ENCODE measurements at regions not wholly inside any gene's neighbourhood (a gene's known extent, or its start where the extent isn't known, plus 50 kb on each side); places are given as distances from the start of the nearest gene placed in this dataset.

DNA sequence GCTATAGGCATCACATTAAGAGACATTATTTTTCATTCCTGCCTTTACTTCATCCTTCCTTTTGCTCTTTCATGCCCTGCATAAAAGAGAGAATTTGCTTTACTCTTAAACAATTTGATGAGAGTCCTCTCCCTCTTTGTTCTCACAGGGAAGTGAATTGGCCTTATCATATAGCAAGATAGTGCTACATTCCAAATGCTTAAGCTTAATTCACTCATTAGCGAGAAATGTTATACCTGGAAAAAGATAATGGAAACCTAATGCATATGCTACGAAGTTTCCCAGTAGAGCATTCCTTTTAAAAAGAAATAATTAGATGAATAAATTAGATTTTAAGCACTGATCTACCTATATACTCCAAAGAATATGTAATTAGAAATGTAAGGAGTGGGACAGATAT is 798.8 kb downstream of the C12orf50 start:
- no peak overlapping the region for H3K4me3 ChIP-seq (ENCODE audit: low read depth, low read length)
- TF ChIP-seq, protein P1, sequence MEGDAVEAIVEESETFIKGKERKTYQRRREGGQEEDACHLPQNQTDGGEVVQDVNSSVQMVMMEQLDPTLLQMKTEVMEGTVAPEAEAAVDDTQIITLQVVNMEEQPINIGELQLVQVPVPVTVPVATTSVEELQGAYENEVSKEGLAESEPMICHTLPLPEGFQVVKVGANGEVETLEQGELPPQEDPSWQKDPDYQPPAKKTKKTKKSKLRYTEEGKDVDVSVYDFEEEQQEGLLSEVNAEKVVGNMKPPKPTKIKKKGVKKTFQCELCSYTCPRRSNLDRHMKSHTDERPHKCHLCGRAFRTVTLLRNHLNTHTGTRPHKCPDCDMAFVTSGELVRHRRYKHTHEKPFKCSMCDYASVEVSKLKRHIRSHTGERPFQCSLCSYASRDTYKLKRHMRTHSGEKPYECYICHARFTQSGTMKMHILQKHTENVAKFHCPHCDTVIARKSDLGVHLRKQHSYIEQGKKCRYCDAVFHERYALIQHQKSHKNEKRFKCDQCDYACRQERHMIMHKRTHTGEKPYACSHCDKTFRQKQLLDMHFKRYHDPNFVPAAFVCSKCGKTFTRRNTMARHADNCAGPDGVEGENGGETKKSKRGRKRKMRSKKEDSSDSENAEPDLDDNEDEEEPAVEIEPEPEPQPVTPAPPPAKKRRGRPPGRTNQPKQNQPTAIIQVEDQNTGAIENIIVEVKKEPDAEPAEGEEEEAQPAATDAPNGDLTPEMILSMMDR (IDR thresholded peaks at IDR 0.05; ENCODE audit: borderline replicate concordance, insufficient read depth, low read depth, low read length), result no peak

GRCh38 chr12:87227162-87227561 is 802.0 kb downstream of the C12orf50 start:
- no peak overlapping the region for H3K4me3 ChIP-seq (ENCODE audit: low read depth, low read length)
- TF ChIP-seq, protein P1 (IDR thresholded peaks at IDR 0.05; ENCODE audit: borderline replicate concordance, insufficient read depth, low read depth, low read length), result no peak

- no peak overlapping the region for H3K4me3 ChIP-seq (ENCODE audit: low read depth, low read length)
- TF ChIP-seq, protein P1 (IDR thresholded peaks at IDR 0.05; ENCODE audit: borderline replicate concordance, insufficient read depth, low read depth, low read length), result no peak
Observed at GRCh38 chr12:87217491-87217890, 811.7 kb downstream of the C12orf50 start.

- no peak overlapping the region for H3K4me3 ChIP-seq (ENCODE audit: low read depth, low read length)
- TF ChIP-seq, protein P1 (IDR thresholded peaks at IDR 0.05; ENCODE audit: borderline replicate concordance, insufficient read depth, low read depth, low read length), result no peak
Observed at GRCh38 chr12:87216436-87216835, 812.8 kb downstream of the C12orf50 start.

DNA sequence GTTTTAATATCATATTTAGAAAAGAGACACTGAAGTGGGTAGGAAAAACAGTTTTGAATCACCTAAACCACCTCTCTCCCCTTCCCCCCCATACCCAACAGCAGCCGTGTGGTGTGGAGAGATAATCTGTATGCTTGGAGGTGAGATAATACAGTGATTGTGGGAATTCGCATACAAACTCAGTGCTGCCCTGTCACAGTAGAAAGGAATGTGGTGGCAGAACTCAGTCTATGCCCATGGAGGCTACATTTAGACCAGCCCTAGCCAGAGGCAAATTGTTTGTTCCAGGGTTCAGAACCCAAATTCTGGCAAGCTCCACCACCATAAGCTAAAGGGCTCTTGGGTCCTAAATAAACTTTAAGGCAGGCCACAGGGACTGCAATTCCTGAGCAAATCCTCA is 827.0 kb downstream of the C12orf50 start:
- TF ChIP-seq, protein P1 (IDR thresholded peaks at IDR 0.05; ENCODE audit: borderline replicate concordance, insufficient read depth, low read depth, low read length), result no peak
- no peak overlapping the region for H3K4me3 ChIP-seq (ENCODE audit: low read depth, low read length)

DNA sequence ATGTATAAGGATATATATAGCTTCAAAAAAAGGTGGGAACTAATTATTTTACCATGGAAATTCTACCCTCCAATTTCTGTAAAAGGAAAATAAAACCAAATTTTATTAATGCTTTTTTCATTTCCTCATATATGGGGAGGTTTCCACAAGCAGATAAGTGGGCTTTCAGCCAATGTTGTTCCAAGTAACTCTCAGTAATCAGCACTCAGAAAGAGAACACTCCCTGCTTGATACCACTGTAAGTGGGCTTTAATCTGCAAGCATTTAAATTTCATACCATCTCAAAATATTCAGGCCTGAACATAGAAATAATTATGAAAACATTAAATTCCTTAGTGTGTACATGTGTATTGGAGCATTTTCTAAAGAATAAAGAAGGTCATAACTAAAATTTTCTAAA is 827.6 kb downstream of the C12orf50 start:
- H3K4me3 ChIP-seq (ENCODE audit: low read depth, low read length), result no peak overlapping the region
- TF ChIP-seq, protein P1 (IDR thresholded peaks at IDR 0.05; ENCODE audit: borderline replicate concordance, insufficient read depth, low read depth, low read length), result no peak

GRCh38 chr12:87200289-87200979 is 828.8 kb downstream of the C12orf50 start:
- no peak overlapping the region for H3K4me3 ChIP-seq (ENCODE audit: low read depth, low read length)
- TF ChIP-seq, protein P1 (IDR thresholded peaks at IDR 0.05; ENCODE audit: borderline replicate concordance, insufficient read depth, low read depth, low read length), result no peak

Data from GM12875 (cell line).